ENCODE measurements at regions not wholly inside any gene's neighbourhood (a gene's known extent, or its start where the extent isn't known, plus 50 kb on each side); places are given as distances from the start of the nearest gene placed in this dataset.

GRCh38 chr4:41358647-41359421 is 102.1 kb downstream of the UCHL1 start:
- in situ Hi-C loops (cut with MboI; ENCODE audit: low sequenced_read_pairs in 4 of 4) (loop anchor here in 3 of 4 donors (10.0 to 25.0 kb wide), 2 partner anchors 178 to 286 kb away; partner anchors contain the start of gene LIMCH1 (in 2 of the 3)), intact Hi-C loops (cut with DNase I; ENCODE audit: low total_unique reads) (no loop called here)
- Histone ChIP-seq H3K36me3 (no peaks in the 10 kb centered on the region), H3K27me3 (no peaks in the 10 kb centered on the region), H3K9me3 (no peaks in the 10 kb centered on the region), H3K27ac (peak overlapping the region; percentile 48 to 93 (median 89)), H3K4me3 (no peak overlapping the region), H3K4me1 (peaks cover 19 to 20% of the 10 kb centered on the region in 2 donors)
- no peak for TF ChIP-seq CTCF (IDR thresholded peaks at IDR 0.05 in 4 of 5, conservative IDR thresholded peaks at IDR 0.05 in 1 of 5)
- no peak for TF ChIP-seq POLR2A (IDR thresholded peaks at IDR 0.05)
- DNase-seq (no peak), ATAC-seq (no peak)

- Histone ChIP-seq H3K4me1 (peaks cover 24 to 26% of the 10 kb centered on the region in 2 donors), H3K9me3 (no peaks in the 10 kb centered on the region), H3K4me3 (no peak overlapping the region), H3K27me3 (no peaks in the 10 kb centered on the region), H3K27ac (peak overlapping the region; percentile 48 to 93 (median 89)), H3K36me3 (no peaks in the 10 kb centered on the region)
- ATAC-seq (no peak), DNase-seq (no peak)
- in situ Hi-C loops (cut with MboI; ENCODE audit: low sequenced_read_pairs in 4 of 4) = loop anchor here in 3 of 4 donors (10.0 to 25.0 kb wide), 2 partner anchors 178 to 285 kb away; partner anchors contain the start of gene LIMCH1 (in 2 of the 3)
- intact Hi-C loops (cut with DNase I; ENCODE audit: low total_unique reads) = no loop called here
- TF ChIP-seq POLR2A (IDR thresholded peaks at IDR 0.05) (no peak), CTCF (IDR thresholded peaks at IDR 0.05 in 4 of 5, conservative IDR thresholded peaks at IDR 0.05 in 1 of 5) (no peak)
These were observed 102.7 kb downstream of the UCHL1 start for GRCh38 chr4:41359422-41359775.

DNA sequence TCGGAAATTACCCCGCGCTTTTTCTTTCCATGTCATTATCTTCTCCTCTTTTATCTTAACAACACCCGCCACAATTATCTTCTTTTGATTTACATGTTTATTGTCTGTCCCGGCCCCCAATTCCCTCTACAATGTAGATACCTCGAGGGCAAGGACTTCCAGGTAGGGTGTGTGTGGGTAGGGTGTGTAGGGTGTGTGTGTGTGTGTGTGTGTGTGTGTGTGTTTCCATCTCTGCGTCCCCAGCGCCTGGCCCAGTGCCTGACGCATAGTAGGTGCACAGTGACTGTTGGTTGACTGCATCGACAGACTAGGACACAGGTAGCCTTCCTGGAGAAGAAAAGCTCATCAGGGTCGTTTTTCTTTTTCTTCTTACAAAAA is 103.1 kb downstream of the UCHL1 start:
- in situ Hi-C loops (cut with MboI; ENCODE audit: low sequenced_read_pairs in 4 of 4) = loop anchor here in 3 of 4 donors (10.0 to 25.0 kb wide), 3 partner anchors 175 to 285 kb away; partner anchors contain the start of gene LIMCH1 (in 3 of the 3)
- Histone ChIP-seq H3K36me3 (no peaks in the 10 kb centered on the region), H3K9me3 (no peaks in the 10 kb centered on the region), H3K4me1 (peaks cover 29 to 30% of the 10 kb centered on the region in 2 donors), H3K27me3 (no peaks in the 10 kb centered on the region), H3K27ac (peak overlapping the region; percentile 89 to 93 (median 90)), H3K4me3 (peak overlapping the region; percentile 84 to 96 (median 92))
- TF ChIP-seq CTCF (IDR thresholded peaks at IDR 0.05 in 4 of 5, conservative IDR thresholded peaks at IDR 0.05 in 1 of 5) (no peak), POLR2A (IDR thresholded peaks at IDR 0.05) (no peak)
- DNase-seq = no peak
- intact Hi-C loops (cut with DNase I; ENCODE audit: low total_unique reads) = loop anchor here (2.0 to 5.0 kb wide), 5 partner anchors 55 to 211 kb away; no protein-coding TSS in a partner anchor
- no peak for ATAC-seq

DNA sequence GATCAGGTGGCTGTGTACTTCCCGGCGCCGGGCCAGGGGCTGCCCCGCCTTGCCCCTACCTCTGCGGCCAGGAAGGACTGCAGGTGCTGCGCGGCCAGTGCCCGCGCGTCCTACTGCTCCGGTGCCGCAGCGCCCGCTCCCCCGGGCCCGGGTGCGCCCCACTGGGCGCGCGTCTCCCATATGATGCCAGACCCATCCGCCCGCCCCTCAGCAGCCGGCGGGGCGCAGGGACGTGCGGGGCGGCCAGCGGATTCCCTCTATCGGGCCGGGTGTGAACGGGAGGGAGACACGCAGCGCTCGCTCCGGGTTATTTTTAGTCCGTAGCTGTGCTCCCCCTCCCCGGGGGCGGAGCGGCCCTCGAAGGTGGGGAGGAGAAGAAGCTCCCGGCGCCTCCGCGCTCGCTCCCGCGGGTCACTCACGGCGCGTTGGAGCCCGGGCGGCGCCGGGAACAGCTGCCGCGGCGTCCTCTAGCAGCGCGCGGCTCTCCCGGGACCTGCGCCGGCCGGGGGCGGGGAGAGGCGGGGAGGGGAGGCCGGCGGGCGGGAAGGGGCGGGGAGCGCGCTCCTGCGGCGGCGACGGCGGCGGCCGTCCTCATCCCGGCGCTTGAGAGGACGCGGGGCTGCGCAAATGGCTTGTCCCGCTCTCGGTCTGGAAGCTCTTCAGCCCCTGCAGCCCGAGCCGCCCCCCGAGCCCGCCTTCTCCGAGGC is 103.6 kb downstream of the UCHL1 start:
- DNase-seq = peak; percentile 62 to 83
- TF ChIP-seq CTCF (IDR thresholded peaks at IDR 0.05 in 4 of 5, conservative IDR thresholded peaks at IDR 0.05 in 1 of 5) = peak in 1 of 5 experiments; percentile 14
- peak; percentile 22 to 55 for TF ChIP-seq POLR2A (IDR thresholded peaks at IDR 0.05)
- Histone ChIP-seq H3K9me3 (no peaks in the 10 kb centered on the region), H3K36me3 (no peaks in the 10 kb centered on the region), H3K27me3 (no peaks in the 10 kb centered on the region), H3K4me3 (peak overlapping the region; percentile 84 to 96 (median 92)), H3K4me1 (peaks cover 34 to 35% of the 10 kb centered on the region in 2 donors), H3K27ac (peak overlapping the region; percentile 89 to 93 (median 90))
- ATAC-seq = peak; percentile 45 to 56
- in situ Hi-C loops (cut with MboI; ENCODE audit: low sequenced_read_pairs in 4 of 4) (loop anchor here in 3 of 4 donors (10.0 to 25.0 kb wide), 2 partner anchors 174 to 177 kb away; partner anchors contain the start of gene LIMCH1 (in 3 of the 3)), intact Hi-C loops (cut with DNase I; ENCODE audit: low total_unique reads) (loop anchor here (2.0 to 5.0 kb wide), 5 partner anchors 54 to 210 kb away; no protein-coding TSS in a partner anchor)

Measured in gastrocnemius medialis (tissue), 4 donors.